ENCODE measurements at regions not wholly inside any gene's neighbourhood (a gene's known extent, or its start where the extent isn't known, plus 50 kb on each side); places are given as distances from the start of the nearest gene placed in this dataset.

DNA sequence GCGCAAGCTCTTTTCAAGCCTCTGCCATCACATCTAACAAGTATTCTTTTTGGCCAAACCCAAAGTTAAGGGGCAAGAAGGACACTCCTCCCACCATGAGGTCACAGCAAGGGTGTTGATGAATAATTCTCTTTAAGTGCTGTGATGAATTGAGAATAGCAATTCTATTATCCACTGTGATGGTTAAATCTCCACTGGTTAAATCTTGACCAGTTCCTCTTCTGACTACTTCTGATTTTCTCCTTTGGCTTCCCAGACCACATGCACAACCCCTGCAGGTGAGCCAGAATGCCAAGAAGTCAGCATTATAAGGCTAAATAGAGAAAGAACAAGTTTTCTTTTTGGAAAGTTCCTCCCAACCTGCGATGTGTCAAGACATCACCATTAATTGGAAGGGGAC is 90.6 kb upstream of the BCL2L14 start:
- DNase-seq: no peak
- H3K4me3 ChIP-seq: no peak overlapping the region
- no peaks in the 10 kb centered on the region for H3K36me3 ChIP-seq
- no peaks in the 10 kb centered on the region for H3K9me3 ChIP-seq
- H3K27me3 ChIP-seq: no peaks in the 10 kb centered on the region
- H3K27ac ChIP-seq: no peak overlapping the region
- TF ChIP-seq POLR2A (IDR thresholded peaks at IDR 0.05): no peak
- TF ChIP-seq, protein P1, sequence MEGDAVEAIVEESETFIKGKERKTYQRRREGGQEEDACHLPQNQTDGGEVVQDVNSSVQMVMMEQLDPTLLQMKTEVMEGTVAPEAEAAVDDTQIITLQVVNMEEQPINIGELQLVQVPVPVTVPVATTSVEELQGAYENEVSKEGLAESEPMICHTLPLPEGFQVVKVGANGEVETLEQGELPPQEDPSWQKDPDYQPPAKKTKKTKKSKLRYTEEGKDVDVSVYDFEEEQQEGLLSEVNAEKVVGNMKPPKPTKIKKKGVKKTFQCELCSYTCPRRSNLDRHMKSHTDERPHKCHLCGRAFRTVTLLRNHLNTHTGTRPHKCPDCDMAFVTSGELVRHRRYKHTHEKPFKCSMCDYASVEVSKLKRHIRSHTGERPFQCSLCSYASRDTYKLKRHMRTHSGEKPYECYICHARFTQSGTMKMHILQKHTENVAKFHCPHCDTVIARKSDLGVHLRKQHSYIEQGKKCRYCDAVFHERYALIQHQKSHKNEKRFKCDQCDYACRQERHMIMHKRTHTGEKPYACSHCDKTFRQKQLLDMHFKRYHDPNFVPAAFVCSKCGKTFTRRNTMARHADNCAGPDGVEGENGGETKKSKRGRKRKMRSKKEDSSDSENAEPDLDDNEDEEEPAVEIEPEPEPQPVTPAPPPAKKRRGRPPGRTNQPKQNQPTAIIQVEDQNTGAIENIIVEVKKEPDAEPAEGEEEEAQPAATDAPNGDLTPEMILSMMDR (IDR thresholded peaks at IDR 0.05): no peak
- H3K4me1 ChIP-seq: no peaks in the 10 kb centered on the region

DNA sequence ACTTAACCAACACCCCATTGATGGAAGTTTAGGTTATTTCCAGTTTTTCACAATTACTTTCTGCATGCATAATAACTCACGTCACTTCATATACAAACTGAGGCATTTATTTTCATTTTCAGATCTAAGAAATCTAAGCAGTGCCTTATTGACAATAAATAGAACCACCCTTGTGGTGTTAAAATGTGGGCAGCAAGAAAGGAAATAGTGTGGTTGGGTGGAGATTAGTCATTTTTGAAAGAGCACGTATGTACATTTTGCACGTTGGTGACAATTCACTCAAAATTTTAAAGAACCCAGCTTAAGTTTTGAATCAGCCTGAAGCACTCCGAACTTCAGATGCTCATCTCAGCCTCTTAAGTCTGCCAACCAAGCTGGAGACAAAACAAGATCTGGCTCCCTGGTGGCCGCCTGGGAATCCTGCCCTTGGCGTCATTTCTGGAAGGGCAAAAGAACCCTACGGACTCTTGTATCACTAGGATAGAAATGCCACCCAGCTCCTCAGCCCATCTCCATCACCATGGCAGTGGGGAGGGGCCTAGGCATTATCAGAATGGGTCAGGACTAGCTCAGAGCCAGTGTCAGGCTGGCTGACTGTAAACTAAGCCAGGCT is 89.5 kb upstream of the BCL2L14 start:
- Histone ChIP-seq H3K27ac (no peak overlapping the region), H3K4me3 (no peak overlapping the region), H3K9me3 (no peaks in the 10 kb centered on the region), H3K27me3 (no peaks in the 10 kb centered on the region), H3K36me3 (no peaks in the 10 kb centered on the region), H3K4me1 (no peaks in the 10 kb centered on the region)
- no peak for DNase-seq
- TF ChIP-seq, protein P1 (IDR thresholded peaks at IDR 0.05): no peak
- TF ChIP-seq POLR2A (IDR thresholded peaks at IDR 0.05): no peak

DNA sequence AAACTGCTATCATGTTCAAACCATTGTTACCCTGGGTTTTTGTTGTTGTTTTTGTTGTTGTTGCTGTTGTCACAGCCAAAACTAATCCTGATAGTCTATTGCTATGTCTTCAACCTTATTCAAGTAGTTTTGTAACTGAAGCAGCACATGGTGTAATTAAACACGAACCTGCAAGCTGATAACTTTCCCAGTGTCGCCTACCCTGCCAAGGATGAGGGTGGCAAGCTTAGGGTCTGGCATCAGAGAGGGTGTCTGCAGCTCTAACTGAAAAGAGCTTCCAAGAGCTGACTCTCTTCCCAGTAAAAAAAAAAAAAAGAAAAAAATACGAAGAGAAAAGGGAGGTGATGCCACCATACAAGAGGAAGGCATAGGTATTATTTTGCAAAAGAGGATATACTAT is 86.3 kb upstream of the BCL2L14 start:
- no peaks in the 10 kb centered on the region for H3K27me3 ChIP-seq
- no peak overlapping the region for H3K4me3 ChIP-seq
- DNase-seq: no peak
- H3K4me1 ChIP-seq: no peaks in the 10 kb centered on the region
- no peaks in the 10 kb centered on the region for H3K9me3 ChIP-seq
- TF ChIP-seq POLR2A (IDR thresholded peaks at IDR 0.05): no peak
- TF ChIP-seq, protein P1 (IDR thresholded peaks at IDR 0.05): no peak
- H3K27ac ChIP-seq: no peak overlapping the region
- no peaks in the 10 kb centered on the region for H3K36me3 ChIP-seq

DNA sequence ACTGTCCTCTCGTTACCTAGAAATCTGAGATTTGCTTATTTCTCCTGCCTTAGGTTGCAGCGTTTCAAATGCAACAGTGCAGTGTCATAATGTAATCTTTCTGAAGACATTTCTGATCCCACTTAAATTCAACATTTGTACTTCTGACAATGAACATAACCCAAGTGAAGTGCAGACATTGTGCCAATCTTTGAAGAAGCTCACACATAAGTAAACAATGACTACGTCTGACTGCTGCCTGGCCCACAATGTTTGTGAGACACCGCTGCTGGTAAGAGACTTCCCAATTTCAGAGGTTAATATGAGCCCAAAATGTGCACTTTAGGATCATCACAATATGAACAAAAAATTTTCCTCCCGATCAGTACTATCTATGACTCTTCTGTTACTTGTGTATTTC is 84.6 kb upstream of the BCL2L14 start:
- DNase-seq: no peak
- Histone ChIP-seq H3K27ac (no peak overlapping the region), H3K4me3 (no peak overlapping the region), H3K4me1 (no peaks in the 10 kb centered on the region), H3K36me3 (no peaks in the 10 kb centered on the region), H3K27me3 (no peaks in the 10 kb centered on the region), H3K9me3 (no peaks in the 10 kb centered on the region)
- no peak for TF ChIP-seq POLR2A (IDR thresholded peaks at IDR 0.05)
- TF ChIP-seq, protein P1 (IDR thresholded peaks at IDR 0.05): no peak

DNA sequence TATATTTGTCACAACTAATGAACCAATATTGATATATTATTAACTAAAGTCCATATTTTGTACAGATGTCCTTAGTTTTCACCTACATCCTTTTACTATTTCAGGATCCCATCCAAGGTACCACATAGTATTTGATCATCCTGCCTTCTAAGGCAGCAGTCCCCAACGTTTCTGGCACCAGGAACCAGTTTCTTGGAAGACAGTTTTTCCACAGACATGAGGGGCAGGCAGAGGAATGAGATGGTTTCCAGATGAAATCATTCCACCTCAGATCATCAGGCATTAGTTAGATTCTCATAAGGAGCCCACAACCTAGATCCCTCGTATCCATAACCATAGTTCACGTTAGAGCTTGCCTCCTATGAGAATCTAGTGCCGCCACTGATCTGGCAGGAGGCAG is 82.8 kb upstream of the BCL2L14 start:
- H3K27me3 ChIP-seq: no peaks in the 10 kb centered on the region
- TF ChIP-seq, protein P1 (IDR thresholded peaks at IDR 0.05): no peak
- no peak for TF ChIP-seq POLR2A (IDR thresholded peaks at IDR 0.05)
- H3K36me3 ChIP-seq: no peaks in the 10 kb centered on the region
- H3K27ac ChIP-seq: no peak overlapping the region
- no peak overlapping the region for H3K4me3 ChIP-seq
- H3K4me1 ChIP-seq: no peaks in the 10 kb centered on the region
- DNase-seq: no peak
- H3K9me3 ChIP-seq: no peaks in the 10 kb centered on the region

DNA sequence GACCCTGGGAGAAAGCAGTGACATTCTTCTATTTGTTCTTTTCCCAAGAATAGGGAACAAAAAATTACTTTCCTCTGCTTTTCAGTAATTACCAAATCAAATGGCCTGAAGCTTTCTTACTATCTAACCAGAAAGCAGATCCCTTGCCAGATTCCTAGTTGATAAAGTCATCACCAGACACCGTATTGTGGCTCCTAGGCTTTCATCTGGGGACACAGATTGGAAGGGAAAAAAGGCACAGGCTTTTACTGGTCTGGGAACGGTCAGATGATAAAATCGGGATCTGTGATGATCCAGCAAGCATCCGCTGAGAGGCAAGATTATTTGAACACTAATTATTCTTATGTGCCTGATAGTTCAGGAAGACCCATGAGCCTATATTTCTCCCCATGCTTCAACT is 79.1 kb upstream of the BCL2L14 start:
- H3K4me1 ChIP-seq: no peaks in the 10 kb centered on the region
- H3K36me3 ChIP-seq: no peaks in the 10 kb centered on the region
- no peaks in the 10 kb centered on the region for H3K27me3 ChIP-seq
- H3K9me3 ChIP-seq: no peaks in the 10 kb centered on the region
- no peak for TF ChIP-seq POLR2A (IDR thresholded peaks at IDR 0.05)
- TF ChIP-seq, protein P1 (IDR thresholded peaks at IDR 0.05): no peak
- DNase-seq: no peak
- H3K4me3 ChIP-seq: no peak overlapping the region
- H3K27ac ChIP-seq: no peak overlapping the region
